GM19438 (cell line): ENCODE measurements at regions not wholly inside any gene's neighbourhood (a gene's known extent, or its start where the extent isn't known, plus 50 kb on each side); places are given as distances from the start of the nearest gene placed in this dataset.
"Not testable (repeated sequence)": the region's sequence is repeated elsewhere in the genome, so short reads cannot be mapped to it uniquely, and the experiment has no call there.

Source experiments
- ATAC-seq: cut with Tn5 transposase; IDR thresholded peaks from one replicate; pipeline ENCODE4 v1.9.1; 2021; ENCODE audit warnings: low read depth; ENCODE audit not compliant: unreplicated experiment

DNA sequence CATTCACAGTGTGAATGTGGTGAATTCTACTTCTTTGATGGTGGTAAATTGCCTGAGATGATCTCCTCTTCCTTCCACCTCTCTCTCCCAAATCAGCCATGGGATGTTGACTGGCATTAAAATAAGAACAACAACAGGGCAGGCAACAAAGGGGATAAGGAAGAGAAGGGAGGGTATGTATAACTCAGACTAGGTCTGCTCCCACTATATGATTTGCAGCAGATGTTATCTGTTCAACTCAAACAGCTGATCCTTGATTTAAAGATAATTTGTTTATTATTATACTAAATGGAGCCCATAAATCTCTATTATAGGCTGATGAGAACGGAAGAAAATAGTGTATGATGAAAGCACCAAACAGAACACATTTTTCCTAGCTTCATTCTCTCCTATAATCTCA, 262.0 kb downstream of the BTBD3 start:
- ATAC-seq = no peak

DNA sequence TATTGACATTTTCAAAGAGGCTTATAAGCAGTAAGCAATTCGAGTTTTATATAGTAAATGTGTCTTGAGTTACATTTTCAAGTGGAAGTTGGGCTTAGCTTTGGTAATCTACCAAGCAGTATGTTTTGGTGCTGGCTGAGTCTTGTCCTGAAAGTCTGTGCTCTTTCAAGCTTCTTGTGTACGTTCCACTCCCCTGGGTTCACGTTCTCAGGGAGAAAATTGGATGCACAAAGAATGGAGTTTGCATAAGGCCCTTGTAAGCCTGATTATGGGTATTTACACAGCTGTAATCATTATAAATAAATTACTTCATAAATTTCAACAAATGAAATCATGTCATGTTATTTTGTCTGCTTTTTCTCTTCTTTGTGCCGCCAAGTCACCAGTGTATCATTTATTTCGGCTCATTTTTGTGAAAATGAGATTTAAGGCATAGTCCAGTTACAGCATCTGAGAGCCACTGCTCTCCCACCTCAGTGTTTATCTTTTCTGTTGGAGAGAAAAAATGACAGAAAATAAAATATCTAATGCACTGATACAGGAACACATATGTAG, 262.5 kb downstream of the BTBD3 start:
- ATAC-seq = no peak

DNA sequence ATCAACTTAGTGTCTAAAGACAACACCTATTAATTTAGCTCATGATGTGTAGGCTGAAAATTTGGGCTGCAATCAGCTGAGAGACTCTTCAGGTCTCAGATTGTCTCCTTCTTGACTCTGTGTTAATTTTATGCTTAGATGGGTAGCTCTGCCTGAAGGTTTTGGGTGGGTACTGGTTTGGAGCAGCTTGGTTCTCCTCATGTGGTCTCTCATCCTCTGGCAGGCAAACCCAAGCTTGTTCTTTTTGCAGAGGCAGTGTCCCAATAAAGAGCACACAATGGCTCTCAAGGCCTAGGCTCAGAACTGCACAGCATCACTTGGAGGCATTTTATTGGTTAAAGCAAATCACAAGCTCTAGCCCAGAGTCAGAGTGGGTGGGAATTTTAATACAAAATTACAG, 280.6 kb downstream of the BTBD3 start:
- no peak for ATAC-seq

DNA sequence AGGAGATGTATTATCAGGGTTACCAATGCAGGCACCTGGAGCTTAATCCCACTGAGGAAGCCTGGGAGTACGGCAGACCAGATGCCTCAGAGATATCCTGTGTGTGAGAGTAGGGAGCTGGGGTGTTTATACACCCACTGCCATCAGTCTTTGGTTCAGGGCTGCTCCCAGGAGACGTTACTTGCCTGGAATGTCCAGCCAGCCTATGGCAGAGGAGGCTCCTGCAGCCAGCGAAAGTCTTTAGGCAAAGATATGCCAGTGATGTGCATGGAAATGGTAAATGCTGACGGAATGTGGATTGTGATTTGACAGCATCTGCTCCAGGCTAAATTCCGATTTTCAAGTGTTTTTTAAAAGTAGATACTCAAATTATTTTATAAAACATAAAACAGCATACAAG, 282.0 kb downstream of the BTBD3 start:
- ATAC-seq = no peak

DNA sequence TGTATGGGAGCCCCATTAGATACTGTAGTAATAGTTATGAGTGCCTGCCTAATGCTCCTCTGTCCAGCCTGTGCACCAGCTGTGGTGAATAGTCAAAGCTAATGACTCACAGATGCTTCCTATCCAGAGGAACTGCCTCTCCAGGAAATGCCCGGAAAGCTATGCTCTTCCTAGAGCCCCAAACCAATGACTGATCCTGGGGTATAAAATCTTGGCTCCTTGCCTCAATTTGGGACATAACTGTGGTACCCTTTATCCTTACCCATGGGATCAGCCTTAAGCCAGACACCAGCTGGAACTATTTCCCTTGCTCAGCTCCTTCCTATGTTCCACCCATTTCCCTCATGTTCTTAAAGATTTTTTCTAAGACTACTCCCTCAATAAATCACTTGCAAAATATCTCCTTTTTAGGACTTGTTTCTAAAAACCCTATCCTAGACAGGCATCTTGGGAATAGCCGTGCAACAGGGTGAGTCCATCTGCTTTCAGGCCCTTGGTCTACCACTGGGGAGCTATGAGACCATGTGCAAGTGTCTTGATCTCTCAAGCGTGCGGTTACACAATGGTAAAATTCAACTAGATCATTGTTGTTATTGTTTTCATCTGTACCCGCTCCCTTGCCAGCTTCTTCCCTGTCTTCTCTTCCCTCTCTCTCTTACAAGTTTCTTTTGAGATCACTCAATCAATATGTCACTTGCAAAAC, 283.7 kb downstream of the BTBD3 start:
- ATAC-seq = no peak

DNA sequence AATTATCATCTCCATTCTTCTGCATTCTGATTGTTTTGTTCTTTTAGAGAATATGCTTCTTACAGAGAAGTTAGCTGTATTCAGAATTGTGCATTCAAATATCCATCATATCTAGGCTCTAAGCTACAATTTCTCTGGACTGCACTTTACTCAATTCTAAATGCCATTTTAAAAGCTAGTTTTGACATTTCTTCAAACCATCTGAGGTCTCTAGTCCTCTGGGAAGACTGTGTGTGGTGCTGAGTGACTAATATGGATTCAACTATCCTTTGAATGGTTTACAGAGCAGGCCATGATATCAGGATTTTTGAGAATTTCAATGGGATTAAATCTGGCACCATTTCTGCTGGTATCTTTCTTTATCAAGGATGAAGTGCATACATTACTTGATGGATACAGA, 285.7 kb downstream of the BTBD3 start:
- ATAC-seq = no peak

DNA sequence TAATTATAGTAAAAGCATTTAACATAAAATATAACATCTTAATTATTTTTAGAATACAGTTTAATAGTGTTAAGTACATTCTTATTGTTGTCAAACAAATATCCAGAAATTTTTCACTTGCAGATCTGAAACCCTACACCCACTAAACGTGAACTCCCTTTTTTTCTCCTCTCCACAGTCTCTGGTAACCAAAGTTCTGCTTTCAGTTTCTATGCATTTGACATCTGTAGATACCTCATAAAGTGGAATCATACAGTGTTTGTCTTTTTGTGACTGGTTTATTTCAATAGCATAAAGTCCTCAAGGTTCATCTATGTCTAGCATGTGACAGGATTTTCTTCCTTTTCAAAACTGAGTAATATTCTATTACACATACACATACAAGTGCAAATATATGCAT, 286.3 kb downstream of the BTBD3 start:
- no peak for ATAC-seq

DNA sequence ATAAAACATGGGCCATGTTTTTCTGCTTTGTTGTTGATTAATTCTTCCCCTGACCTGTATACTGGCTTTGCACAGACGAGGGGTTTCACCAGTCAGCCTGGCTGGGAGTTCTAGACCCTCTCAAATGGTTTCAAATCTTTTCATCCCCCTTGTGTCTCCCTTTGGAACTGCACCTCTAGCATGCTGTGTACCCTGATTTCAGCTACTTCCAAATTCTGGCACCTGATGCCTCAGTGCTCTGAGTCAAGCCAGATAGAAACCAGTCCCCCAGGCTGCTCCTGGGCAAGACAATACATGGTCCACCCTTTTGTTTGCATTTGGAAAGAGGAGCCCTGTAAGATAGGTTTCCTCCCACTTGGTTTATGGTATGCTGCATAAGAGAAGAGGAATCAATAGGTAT, 290.2 kb downstream of the BTBD3 start:
- ATAC-seq = no peak

DNA sequence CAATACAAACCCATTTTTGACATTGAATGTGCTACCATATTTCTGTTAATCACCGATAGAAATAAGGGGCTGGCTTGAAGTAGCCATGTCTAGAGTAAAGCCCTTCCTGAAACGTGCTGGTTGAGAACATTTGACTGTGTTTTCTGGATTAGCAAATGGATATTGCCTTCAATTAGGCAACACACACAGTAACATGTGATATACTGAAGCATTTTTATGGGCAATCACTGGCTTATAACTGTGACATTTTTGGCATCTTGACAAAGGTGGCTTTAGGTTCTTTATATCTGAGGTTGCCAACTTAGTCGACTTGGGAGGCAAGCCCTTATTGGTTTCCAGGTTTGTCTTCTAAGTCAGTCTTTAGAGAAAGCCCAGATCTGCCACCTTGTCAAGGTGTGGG, 292.9 kb downstream of the BTBD3 start:
- ATAC-seq = no peak

DNA sequence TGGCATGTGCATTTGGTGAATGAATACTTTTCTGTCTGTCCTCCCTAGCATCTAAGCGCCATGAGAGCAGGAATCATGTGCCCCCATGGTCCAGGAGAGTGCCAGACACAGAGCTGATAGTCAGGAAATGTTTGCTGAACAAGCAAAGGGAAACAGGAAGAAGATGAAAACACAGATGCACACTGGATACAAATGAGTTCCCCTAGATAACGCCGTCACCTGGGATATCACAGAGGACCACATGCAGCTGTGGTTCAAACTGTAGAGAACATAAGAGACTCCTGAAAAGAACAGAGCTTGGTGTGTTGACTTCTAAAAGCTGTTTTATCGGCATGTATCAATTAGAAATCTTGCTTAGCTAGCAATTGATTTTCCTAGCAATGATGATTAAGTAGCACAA, 293.7 kb downstream of the BTBD3 start:
- ATAC-seq = no peak

DNA sequence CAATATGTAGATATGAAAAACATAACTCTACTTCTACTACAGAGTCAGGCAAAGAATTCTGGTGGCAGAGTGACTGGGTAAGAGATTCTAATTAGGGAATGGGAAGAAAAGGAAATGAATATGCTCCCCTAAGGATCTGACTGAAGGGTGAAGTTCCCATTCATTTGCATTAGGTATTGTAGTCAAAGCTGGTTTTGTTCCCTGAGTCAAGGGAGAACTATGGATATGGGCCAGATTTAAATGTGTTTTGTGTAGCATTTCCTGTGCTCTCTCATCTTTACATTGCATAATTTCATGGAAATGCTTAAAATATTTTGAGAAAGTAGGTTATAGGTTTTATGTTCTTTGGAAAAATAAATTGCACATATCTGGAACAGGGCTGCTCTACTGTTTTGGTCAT, 299.7 kb downstream of the BTBD3 start:
- ATAC-seq = no peak

DNA sequence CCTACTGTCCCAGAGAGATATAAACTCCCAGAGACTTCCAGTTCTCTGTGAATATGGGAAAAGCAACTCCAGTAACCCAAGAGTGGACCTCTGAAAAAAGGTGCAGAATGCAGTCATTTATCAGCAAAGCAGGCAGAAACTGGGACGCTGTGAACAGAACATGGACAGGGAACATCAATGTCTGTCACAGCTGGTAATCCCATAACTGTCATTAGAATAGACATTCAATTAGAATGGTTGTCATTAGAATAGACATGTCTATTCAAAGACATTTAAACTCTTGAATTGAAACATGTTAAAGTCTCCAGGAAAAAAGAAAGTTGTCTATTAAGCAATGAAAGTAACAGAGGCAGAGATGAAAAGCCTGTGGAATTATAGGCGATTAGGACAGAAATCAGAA, 302.1 kb downstream of the BTBD3 start:
- no peak for ATAC-seq

DNA sequence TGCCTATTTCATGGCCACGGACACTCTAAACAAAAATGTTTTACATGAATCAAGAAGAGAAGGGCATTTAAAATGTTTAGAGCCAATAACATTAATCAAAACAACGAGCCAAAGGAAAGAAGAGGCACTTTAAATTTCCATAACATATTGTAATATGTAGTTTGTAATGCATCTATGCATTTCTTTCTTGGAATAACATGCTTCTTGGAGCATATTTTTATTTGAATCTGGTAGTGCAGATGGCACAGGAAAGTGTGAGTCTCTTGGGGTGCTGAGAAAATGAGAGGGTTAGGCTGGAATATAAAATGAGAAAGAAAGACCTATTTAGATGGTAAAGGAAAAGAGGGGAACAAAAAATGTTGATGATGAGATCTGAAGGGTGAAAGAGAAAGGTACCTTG, 305.4 kb downstream of the BTBD3 start:
- no peak for ATAC-seq

DNA sequence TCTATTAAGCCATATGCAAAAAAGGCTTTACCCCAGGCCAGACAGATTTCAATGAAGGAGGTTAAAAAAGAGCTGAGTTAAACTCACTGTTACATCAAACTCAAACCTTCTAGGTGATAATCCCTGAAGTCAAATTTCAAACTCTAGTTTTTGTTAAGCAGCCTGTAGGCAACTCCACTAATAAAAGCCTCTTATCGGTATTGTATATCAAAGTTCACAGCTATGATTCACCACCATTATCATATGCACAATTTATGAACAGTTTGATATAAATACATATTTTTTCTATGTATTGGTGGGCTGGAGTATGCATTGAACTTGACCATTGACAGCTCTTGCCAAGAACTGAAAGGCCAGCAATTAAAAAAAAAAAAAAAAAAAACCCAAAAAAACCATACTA, 308.2 kb downstream of the BTBD3 start:
- no peak for ATAC-seq

DNA sequence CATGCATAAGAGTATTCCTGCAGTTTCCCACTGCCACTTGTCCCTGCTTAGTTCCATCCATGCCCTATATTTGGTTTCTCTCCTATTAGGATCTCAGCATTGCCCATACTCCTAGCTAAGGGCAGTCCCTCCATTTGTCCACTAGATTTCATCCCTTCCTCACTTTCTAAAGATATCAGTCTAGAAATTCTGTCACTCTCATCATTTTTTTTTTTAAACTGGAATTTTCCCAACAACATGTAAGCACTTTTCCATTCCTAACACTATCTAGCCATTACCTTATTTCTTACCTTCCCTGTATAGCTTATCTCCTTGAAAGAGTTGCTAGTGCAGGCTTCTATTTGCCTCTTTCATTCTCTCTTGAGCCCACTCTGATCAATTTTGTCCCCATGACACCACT, 312.2 kb downstream of the BTBD3 start:
- ATAC-seq = no peak

DNA sequence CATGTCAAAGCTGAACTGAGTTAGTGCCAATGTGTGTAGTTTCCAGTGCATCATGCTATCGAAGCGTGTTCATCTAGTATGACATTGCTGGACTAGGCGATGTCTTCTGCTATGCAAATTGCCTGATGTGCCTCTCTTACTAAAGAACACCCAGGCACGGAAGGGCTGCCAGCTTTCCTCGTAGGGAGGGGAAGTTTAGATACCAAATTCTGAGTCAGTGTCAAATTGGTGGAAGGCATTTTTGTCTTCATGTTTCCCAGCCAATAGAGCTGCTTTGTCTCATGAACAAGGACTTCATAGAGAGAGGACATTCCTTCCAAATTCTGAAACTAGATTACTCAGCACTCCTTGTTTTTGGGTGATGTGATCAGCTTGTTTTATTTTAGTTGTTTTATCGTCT, 320.1 kb downstream of the BTBD3 start:
- ATAC-seq = no peak

DNA sequence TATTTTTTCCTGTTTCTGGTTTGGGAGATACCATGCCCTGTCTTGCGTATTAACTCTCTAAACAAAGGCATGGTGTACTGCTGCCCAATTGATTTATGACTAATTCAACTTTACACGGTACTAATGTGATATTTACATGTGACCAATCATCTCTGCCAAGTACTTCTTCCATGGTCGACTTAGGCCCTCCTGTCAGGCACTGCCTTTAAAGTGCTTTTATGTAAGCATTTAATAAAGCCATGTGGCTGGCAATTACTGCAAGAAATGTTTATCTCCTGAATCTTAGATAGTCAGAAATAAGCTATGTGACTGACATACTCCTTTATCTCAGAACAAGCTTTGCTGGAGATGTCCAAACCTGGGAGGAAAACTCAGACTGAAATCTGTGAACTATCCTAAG, 323.4 kb downstream of the BTBD3 start:
- ATAC-seq = no peak

DNA sequence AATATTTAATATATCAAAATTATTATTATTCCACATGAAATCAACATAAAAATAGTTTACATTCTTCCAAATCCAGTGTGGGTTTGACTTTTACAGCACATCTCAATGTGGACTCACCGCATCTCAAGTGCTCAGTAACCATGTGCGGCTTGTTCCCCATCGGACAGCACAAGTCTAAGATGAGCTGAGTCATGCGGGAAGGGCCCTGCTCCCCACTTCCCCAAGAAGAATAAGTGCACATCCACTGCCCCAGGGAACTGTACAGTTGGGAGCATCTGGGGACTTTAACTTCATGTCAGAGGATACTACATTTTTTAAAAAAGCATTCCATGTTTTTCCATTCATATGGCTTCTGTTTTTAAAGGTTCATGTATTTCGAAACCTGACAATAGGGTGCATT, 325.6 kb downstream of the BTBD3 start:
- no peak for ATAC-seq

DNA sequence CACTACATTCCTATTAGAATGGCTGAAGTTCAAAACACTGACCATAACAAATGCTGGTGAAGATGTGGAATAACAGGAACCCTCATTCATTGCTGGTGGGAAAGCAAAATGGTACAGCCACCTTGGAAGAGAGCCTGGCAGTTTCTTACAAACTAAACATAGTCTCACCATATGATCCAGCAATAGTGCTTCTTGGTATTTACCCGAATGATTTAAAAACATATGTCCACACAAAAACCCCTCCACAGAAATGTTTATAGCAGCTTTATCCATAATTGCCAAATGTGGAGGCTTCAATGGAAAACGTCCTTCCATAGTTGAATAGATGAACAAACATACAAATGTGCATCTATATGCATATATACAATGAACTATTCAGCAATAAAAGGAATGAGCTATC, 330.8 kb downstream of the BTBD3 start:
- no peak for ATAC-seq

DNA sequence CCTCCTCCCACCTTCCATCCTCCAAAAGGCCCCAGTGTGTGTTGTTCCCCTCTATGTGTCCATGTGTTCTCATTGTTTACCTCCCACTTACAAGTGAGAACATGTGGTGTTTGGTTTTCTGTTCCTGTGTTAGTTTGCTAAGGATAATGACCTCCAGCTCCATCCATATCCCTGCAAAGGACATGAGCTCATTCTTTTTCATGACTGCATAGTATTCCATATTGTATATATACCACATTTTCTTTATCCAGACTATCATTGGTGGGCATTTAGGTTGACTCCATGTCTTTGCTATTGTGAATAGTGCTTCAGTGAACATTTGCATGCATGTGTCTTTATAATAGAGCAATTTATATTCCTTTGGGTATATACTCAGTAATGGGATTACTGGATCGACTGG, 333.0 kb downstream of the BTBD3 start:
- not testable (repeated sequence) for ATAC-seq

DNA sequence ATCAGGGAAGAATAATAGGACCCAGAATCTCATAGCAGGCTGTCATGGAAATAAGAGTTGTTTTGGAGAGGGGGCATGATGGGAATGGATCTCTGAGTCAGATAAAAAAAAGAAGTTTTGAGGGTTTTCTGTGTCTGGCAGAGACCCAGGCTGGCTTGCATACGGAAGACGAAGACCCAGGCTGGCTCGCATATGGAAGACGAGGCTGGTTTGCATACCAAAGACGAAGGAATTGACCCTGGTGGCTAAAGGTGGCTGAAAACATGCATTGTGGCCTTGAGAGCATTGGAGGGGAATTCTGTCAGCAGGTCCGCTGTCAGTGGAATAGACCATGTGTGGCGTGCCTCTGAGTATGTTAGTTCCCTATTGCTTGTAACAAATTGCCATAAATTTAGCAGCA, 335.1 kb downstream of the BTBD3 start:
- ATAC-seq = no peak

DNA sequence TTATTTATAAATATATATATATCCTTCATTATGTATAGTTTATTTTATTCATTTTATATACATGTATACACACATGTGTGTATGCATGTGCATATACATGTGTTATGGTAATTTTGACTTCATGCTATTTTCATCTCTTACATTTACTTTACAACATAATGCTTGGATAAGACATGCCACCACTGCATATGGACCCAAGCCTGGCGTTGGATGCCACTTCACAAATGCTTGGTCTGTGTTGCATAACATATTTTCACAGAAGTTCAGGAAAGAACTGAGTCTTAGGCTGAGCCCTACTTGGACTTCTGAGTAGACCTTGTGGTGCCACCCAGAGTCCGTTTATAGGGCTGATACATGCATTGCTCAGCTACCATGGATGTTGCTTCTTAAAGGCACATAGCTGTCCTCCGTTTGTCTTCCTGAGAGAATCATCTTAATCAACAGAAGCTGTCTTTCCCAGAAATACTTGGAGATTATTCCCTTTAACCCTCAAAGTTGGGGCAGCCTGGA, 337.8 kb downstream of the BTBD3 start:
- no peak for ATAC-seq

DNA sequence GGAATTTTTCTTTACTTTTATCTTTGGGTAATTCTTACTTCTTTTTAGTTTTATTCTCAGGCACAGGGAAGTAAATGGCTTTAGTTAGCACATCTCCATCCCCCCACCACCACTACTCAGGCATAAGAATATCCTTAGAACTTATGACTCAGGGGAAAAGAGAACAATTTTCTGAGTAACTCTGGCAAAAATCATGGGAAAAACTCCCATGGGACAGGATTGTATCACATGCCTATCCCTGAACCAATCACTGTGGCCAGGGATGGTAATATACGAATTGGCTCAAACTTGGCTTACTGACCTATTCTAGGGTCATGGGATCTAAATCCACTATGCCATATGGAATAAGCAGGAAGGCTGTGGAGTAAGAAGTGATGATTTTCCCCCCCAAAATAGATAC, 339.1 kb downstream of the BTBD3 start:
- no peak for ATAC-seq
